ENCODE measurements at regions not wholly inside any gene's neighbourhood (a gene's known extent, or its start where the extent isn't known, plus 50 kb on each side); places are given as distances from the start of the nearest gene placed in this dataset.

GRCh38 chr11:70808686-70809375, 410.5 kb downstream of the CTTN start:
- no peak for DNase-seq

DNA sequence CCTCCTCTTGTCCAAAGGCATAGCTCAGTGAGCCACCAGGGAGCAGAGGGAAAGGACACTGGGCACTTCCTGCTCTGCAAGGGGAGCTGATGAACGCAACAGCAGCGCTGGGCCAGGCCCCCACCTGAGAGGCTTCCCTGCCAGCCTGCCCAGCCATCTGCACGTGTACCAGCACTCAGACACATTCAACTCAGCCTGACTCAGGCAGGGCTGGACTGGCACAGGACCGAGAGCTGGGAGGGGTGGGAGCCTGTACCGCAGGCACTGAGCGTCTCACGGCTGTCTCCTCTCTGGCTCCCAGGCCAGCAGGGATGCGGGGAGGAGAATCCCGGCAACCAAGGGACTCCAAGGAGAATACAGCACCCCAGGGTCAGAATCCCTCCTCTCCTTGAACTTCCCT, 411.8 kb downstream of the CTTN start:
- no peak for DNase-seq

- no peak for DNase-seq
Measured at GRCh38 chr11:70810681-70811080, 412.4 kb downstream of the CTTN start.

DNA sequence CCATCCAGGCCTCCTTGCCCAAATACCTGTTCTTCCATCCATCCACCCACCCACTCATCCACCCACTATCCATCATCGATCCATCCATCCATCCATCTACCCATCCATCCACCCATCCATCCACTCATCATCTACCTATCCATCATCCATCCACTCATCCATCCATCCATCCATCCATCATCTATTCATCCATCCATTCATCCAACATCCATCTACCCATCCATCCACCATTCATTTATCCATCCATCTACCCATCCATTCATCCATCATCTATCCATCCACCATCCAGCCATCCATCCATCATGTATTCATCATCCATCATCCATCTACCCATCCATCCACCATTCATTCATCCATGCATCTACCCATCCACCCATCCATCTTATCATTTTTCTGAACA, 413.2 kb downstream of the CTTN start:
- no peak for DNase-seq

DNA sequence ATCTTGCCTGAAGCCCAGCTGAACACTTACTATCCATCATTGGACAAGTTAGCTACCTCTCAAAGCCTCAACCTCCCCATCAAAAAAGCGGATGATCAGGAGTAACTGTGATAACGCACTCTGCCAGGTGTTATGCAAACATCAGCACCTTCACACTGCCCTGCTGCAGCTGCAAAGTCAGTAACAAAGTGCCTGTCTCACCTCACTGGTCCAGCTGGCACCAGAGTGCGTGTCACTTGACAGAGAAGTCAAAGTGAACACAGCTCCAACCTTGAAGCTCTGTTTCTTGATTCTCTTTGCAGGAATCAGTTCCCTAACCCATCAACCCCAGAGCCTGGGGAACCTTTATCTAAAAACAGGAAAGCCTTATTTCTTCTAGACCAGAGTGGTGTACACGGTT, 413.6 kb downstream of the CTTN start:
- no peak for DNase-seq

DNA sequence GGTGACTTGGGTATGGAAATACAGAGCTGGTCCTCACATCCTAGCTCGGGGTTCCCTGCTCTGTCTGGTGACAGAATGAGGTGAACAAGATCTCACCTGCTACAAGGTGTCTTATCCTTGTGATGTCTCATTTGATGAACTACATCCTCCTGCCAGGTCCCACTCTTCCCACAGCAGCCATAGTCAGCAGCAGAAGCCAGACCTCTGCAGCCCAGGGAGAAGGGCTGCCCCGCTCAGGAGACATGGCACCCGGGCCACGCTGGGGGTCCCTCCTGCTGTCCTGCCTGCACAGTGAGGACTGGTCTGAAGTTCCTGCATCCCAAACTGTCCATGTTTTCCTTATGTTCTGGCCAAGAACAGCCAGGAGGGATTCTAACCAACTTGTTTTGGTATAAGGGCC, 414.1 kb downstream of the CTTN start:
- no peak for DNase-seq

DNA sequence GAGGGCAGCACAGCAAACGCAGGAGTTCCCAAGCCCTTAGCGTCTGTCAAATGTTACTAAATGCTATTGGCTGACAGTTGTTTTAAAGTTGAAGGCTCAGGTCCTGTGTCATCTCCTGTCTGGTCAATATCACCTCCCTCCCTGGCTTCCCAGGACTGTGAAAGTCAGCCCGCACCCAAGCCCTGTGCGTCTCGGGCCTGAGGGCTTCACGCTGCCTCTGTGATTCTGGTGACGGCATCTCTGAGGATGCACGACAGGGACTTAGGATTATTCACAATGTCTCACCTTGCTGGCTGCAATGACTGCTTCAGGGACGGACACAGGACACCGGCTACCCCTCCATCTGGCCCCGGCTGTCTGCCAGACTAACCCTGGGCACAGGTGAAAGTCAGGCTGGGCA, 415.3 kb downstream of the CTTN start:
- DNase-seq: no peak

DNA sequence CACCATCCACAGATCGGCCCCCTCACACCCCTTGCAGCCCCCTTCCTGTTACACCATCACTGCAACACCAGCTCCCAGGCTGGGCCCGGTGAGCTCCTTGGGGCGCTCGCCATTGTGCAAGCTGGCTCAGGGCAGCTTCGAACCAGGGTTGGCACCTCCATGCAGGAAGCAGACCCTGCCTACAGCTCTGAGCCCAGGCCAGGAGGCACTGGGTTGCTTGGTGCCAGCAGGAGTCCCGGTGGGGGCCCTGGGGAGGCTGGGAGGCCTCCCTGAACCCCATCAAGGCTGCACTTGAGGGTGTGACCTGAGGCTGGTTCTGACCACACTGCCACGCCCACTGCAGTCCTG, 417.1 kb downstream of the CTTN start:
- no peak for DNase-seq

GRCh38 chr11:70816156-70816678, 417.9 kb downstream of the CTTN start:
- DNase-seq: no peak

GRCh38 chr11:70818351-70818750, 420.0 kb downstream of the CTTN start:
- no peak for DNase-seq

GRCh38 chr11:70819022-70819421, 420.7 kb downstream of the CTTN start:
- DNase-seq: no peak

- DNase-seq: no peak
Measured at GRCh38 chr11:70820311-70820710, 422.0 kb downstream of the CTTN start.

- DNase-seq: no peak
Measured at GRCh38 chr11:70820712-70821111, 422.4 kb downstream of the CTTN start.

DNA sequence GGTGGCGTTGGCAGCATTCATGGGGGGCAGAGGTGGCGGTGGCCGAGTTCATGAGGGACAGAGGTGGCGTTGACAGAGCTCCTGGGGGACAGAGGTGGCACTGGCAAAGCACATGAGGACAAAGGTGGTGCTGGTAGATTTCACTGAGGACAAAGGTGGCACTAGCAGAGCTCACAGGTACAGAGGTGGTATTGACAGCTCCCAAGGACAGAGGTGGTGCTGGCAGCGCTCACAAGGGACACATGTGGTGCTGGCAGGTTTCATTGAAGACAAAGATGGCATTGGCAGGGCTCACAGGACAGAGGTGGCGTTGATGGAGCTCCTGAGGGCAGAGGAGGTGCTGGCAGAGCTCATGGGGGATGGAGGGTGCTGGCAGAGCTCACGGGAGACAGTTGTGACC, 425.4 kb downstream of the CTTN start:
- DNase-seq: no peak

DNA sequence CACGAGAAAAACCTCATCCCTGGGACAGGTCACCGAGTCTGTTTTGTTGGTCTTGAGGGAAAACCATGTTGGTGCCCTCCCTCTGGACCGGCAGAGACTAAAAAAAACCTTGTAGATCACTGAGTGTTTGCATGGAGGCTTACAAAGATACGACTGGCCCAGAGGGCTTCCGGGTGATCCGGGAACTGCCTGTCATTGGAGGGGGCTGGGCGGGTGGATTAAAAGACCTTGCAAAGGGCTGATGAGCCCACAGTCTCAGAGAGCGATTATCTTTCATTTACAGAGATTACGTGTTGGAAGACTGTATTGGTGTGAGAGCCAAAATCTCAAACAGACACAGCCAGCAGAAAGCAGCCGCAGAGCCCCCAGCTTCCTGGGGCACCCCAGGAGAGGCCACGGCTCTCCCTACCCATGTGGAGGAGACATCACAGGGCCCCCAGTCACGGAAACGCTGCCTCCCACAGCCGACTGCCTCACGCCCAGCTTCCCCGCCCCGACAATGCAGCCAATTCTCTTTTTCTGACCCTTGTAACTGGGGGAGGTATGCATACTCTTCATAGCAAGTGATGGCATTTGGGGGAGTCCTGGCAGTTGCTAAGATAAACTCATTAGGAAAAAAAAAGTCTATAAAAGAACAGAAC, 426.4 kb downstream of the CTTN start:
- DNase-seq: no peak

DNA sequence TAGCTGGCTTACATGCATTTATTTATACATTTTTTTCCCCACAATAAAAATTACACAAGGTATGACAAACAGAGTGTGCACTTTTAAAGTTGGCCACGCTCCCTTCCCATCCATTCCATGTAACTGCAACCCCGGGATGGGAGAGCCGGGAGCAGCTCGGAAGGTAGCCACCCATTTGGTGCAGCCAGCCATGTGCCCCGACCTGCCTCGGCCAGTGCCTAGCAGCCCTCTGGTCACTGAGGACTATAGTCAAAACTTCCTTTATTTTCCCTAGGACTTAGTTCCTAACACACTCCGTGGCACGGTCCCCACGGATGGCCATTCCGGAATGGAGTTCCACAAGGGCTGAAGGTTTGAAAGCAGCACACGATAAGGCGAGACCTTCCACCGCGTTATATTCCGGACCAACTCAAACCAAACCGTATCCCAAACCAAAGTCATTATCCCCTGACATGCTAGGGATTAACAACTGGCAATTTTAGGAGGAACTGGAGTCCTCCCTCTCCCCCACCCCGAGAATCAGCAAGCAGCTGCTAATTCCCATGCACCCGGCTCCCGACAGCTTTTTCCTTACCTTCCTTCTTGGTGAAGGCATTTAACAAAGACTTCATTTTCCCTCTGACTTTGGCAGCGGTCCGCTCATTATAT, 426.4 kb downstream of the SHANK2 start:
- no peak for DNase-seq

DNA sequence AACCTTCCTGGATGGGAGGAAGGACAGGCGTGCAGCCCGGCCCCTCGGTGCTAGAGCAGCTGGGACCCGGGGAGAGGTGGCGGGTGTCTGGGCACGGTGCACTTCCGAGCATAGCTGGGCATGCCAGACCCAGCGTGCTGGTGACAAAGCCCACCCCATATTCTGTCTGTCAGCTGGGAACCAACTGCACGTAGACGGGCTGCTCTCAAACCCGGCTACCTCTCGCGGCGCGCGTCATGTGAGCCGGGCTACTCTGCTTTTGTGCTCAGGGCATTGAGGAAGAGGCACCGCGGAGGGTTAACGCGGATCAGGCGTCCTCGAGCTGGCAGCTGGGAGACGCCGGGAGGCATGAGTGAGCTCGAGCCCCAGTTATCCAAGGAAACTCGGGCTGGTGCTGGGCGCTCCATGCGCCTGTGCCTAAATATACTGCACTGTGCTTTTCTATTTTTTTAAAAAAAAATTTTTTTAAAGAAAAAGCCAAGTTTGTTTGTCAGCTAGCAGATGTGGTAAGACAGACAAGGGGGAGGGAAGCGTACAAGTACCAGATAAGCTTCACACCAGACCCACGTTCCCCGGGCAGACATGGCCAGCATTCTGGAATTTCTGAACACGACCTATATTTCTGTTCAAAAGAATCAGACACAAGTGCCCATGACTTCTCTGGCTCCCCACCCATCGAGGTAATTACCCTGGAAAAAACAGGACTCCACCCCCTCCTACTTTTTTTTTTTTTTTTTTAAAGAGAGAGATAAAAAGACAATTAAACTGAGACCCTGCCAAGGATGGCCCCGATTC, 425.6 kb downstream of the SHANK2 start:
- peak; percentile 75 for DNase-seq

- DNase-seq: peak; percentile 62
Measured at GRCh38 chr11:70828593-70829082, 423.7 kb downstream of the SHANK2 start.

DNA sequence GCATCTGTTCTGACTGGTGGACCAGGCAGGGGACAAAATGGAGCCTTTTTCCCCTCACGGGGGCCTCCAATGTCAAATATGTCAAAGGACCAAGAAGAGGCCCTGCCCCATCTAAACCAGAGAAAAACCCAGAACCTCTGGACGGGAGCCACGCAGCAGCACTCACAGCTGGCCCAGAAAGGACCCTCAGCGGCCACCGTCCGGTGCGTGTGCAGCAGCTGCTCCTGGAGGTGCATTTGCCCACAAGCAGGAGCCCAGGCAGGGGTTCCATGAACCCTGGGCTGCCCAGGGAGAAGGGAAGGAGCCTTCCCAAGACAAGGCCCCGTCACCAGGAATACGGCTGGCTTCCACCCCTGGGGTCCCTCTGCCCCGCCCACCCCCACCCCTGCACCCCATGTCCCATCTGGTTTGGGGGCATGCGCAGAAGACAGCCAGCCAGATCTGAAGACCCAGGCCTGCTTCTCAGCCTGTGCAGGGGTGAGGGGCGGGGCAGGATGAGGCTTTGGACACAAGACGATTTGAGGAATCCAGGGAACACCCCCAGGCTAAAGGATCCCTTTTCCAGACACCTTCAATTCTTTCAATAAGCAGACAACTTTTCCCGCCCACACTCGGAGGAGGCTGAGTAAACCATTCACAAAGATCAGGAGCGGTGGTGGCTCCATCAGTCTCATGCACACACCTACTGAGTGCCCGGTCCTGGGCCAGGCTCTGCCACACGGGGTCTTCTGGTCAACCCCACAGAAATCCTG, 423.1 kb downstream of the SHANK2 start:
- DNase-seq: no peak

- no peak for DNase-seq
Measured at GRCh38 chr11:70829886-70830272, 422.5 kb downstream of the SHANK2 start.

- no peak for DNase-seq
Measured at GRCh38 chr11:70833011-70833410, 419.4 kb downstream of the SHANK2 start.

DNA sequence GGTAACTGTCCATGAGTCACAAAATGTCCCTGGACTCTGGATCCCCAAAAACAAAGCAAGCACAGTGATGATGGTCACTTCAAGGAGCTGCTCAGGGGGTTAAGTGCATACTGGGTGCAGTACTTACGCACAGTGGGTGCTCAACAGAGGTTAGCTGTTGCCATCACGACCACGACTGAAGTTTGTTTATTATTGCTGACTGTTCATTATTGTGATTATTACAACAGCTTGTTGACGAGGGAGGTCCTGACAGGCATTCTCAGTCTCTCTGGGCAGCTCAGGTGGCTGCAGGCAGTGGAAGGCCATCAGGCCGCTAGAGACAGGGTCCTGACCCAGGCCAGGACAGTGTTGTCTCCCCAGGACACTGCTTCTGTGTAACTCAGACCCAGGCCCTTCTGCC, 418.8 kb downstream of the SHANK2 start:
- DNase-seq: no peak
